RPMI8226 (cell line): ENCODE measurements at regions not wholly inside any gene's neighbourhood (a gene's known extent, or its start where the extent isn't known, plus 50 kb on each side); places are given as distances from the start of the nearest gene placed in this dataset.
"Not testable (repeated sequence)": the region's sequence is repeated elsewhere in the genome, so short reads cannot be mapped to it uniquely, and the experiment has no call there.

Experiments used
- DNase-seq: peaks from one replicate; pipeline ENCODE4 v3.0.0-alpha.2; 2015

DNA sequence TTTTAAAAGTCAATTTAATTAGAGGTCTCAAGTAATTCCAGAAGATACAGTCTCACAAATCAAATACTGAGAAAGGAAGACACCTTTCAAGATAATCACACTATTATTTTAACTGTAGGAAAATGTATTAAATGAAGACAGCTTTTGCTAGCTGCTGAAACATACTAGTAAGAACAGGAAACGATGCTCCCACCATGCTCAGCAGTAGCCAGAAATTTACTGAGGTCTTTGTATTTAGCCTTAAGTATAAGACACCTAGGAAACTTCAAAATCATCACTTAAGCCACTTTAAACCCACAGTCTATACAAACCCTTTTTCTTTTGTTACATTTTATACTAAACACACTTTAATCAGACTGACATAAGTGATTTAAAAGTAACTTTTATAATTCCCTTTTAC is 72.7 kb upstream of the NPIPB12 start:
- not testable (repeated sequence) for DNase-seq

DNA sequence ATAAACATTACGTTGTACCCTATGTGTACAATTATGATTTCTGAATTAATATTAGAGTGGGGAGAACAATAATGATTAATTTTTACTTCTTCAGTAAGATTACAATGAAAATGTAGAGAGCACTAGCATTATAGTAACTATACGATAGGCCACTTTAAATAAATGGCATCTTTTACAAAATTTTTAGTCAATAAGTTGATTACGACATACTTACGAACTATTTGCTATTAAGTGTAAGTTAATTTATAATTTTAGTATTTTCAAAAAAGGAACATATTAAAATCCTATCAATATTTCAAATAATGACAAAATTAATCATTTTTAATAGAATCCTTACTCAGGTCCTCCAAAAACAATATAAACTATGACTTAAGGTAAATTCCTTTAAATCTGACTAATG is 75.6 kb upstream of the NPIPB12 start:
- DNase-seq = not testable (repeated sequence)

GRCh38 chr16:29591919-29592318 is 71.1 kb upstream of the SPN start:
- not testable (repeated sequence) for DNase-seq

- DNase-seq = peak; percentile 63
Measured at GRCh38 chr16:29594269-29594925, 68.7 kb upstream of the SPN start.

GRCh38 chr16:29594926-29595838 is 67.9 kb upstream of the SPN start:
- DNase-seq = peak; percentile 91

- DNase-seq = not testable (repeated sequence)
Measured at GRCh38 chr16:29597030-29597429, 66.0 kb upstream of the SPN start.

DNA sequence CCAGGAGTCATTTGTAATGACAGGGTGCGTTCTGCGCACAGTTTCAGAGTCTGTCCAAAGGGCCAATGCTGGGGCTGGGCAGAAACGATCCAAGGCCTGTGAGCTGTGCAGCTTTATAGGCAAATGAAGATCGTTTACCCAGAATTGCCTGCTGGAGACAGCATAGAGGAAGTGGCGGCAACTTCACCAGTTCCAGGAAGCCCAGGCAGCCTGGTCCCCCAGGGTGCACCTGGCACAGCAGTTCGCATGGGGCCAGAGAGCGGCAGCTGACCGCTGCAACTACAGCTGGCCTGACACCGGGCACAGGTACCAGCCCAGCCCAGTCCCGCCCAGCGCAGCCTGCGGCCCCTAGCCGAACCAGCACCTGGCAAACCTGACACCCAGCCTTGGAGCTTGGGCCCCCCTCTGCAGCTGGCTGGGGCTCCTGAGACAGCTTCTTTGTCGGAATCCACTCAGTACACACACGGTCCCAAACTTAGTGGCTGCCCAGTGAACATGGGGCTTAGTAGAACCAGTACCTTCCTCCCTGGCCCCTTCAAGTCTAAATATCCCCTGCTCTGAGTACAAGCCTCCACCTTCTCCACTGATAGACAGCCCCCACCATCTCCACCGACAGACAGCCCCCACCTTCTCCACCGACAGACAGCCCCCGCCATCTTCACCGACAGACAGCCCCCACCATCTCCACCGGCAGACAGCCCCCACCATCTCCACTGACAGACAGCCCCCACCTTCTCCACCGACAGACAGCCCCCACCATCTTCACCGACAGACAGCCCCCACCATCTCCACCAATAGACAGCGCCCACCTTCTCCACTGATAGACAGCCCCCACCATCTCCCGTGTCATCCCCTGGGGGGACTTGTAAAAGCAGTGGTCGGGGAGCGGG is 62.7 kb upstream of the SPN start:
- DNase-seq = peak; percentile 29

DNA sequence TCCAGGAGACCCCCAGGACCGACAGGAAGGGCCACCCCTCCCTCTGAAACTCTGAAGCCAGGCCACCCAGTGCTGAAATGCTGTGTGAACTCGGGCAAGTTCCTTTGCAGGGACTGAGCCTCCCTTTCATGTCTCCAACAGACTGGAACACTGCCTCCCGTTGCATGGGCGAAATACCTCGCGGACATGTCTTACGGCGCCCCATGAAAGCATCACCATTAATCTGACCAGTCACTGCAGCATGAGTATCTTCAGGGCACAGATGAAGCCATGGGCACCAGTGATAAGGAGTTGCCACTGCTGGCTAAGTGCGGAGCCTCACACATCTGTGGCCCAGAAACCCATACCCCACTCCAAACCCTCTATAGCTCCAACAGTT is 60.8 kb upstream of the SPN start:
- peak; percentile 16 for DNase-seq

DNA sequence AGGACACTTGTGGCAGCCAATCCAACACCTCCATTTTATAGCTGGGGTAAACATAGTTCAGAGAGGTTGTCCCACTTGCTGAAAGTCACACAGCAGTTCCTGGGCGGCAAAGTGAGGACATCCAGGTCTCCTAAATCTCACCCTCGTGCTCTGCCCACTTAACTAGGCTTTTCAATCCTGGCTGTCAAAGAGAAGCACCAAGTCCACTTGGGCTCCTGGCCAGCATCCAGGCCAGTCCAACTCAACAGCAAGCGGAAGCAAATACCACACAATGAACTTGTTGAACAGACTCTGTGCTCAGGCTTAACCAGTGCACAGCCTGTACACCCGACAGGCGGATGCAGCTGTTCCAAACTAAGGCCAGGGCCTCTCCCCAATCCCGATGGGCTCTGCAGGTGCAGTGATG is 60.4 kb upstream of the SPN start:
- not testable (repeated sequence) for DNase-seq

DNA sequence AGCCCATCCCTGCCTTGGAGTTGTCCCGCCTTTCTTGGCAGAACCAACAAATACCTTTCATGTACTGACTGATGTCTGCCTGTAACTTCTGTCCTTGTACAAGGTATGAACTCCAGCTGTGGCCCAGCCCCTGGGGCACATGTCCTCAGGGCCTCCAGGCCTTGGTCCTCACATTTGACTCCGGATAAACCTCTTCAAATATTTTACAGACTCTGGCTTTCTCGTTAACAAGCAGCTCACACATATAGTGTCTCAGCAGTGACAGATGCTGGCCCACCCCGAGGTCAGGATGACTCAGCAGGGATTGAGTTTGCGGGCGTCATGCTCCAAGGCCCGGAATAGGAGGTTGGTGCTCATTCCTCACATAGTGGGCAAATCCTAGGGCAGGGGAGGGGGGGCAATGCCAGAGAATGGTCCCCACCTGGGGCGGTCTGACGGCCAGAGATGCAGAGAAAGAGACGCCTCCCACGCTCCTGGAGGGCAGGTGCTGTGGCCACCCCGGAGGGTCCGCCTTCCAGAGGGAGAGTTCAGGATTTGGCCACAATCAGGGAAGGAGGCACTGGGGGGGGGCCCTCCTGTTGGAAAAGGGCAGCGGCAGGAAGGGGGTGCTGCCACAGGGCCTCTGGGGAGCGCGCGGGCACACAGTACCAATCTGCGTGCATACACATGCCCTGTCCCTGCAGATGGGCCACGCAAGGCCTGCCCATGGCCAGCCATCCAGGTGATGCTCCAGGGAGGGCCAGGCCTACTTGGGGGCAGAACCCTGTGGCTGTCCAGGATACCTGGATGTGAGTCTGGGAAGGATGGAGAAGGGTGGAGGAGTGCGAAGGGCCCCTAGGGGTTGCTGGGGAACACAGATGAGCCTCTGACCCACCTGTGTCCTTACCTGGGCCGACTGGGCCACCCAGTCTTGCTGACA is 58.2 kb upstream of the SPN start:
- DNase-seq = not testable (repeated sequence)

GRCh38 chr16:29605593-29606205 is 57.3 kb upstream of the SPN start:
- DNase-seq = not testable (repeated sequence)

- DNase-seq = not testable (repeated sequence)
Measured at GRCh38 chr16:29606669-29607427, 56.2 kb upstream of the SPN start.

GRCh38 chr16:29607428-29607823 is 55.6 kb upstream of the SPN start:
- DNase-seq = not testable (repeated sequence)

- DNase-seq = peak; percentile 25
Measured at GRCh38 chr16:29612381-29613306, 50.4 kb upstream of the SPN start.
